CD8-positive, alpha-beta memory T cell (primary cell): ENCODE measurements at regions not wholly inside any gene's neighbourhood (a gene's known extent, or its start where the extent isn't known, plus 50 kb on each side); places are given as distances from the start of the nearest gene placed in this dataset.
"Not testable (repeated sequence)": the region's sequence is repeated elsewhere in the genome, so short reads cannot be mapped to it uniquely, and the experiment has no call there.

ENCODE experiments used
- CTCF ChIA-PET: fragments of 350-600 bp; sonication (Branson Sonifier 250); formaldehyde crosslinking; loops from one replicate; lab custom pipeline; 2021; ENCODE audit warnings: antibody characterized with exemption; lab: Charles Lee
- POLR2A ChIA-PET: fragments of 350-600 bp; sonication (Branson Sonifier 250); formaldehyde crosslinking; loops from one replicate; lab custom pipeline; 2021; ENCODE audit warnings: antibody characterized with exemption; lab: Charles Lee
- DNase-seq, 5 donors: peaks; one replicate each; pipeline versions ENCODE4 v3.0.0 to v3.0.0-alpha.2; 2020 to 2022; ENCODE audit warnings: mixed read lengths in 1 of 5
- H3K27ac ChIP-seq: one replicate; pipeline ENCODE4 v1.7.0; 2013; ENCODE audit warnings: low read depth, mild to moderate bottlenecking, low read length, moderate library complexity
- H3K27me3 ChIP-seq: 2 replicates; pipeline ENCODE4 v1.7.0; 2013; ENCODE audit warnings: low read length, mild to moderate bottlenecking; ENCODE audit not compliant: insufficient read depth, poor library complexity, severe bottlenecking
- H3K36me3 ChIP-seq: 2 replicates; pipeline ENCODE4 v1.7.0; 2013; ENCODE audit warnings: mild to moderate bottlenecking, low read length, moderate library complexity; ENCODE audit not compliant: insufficient read depth
- H3K4me1 ChIP-seq: 2 replicates; pipeline ENCODE4 v1.7.0; 2013; ENCODE audit warnings: mild to moderate bottlenecking, low read length, moderate library complexity; ENCODE audit not compliant: insufficient read depth
- H3K4me3 ChIP-seq: 2 replicates; pipeline ENCODE4 v1.7.0; 2013; ENCODE audit warnings: mild to moderate bottlenecking, low read length
- H3K9me3 ChIP-seq: 2 replicates; pipeline ENCODE4 v1.7.0; 2013; ENCODE audit warnings: mild to moderate bottlenecking, low read length
- H3K27ac Mint-ChIP-seq, 8 donors: one replicate each; pipeline ENCODE4 v1.8.0; 2020 to 2021; ENCODE audit warnings: mixed read lengths in 8 of 8, mild to moderate bottlenecking in 6 of 8, inconsistent platforms in 3 of 8, moderate library complexity in 3 of 8
- H3K27me3 Mint-ChIP-seq, 2 donors: one replicate each; pipeline ENCODE4 v1.8.0; 2020 to 2021; ENCODE audit warnings: mixed read lengths in 2 of 2, mild to moderate bottlenecking in 1 of 2, moderate library complexity in 1 of 2
- H3K36me3 Mint-ChIP-seq, 3 donors: one replicate each; pipeline ENCODE4 v1.8.0; 2020 to 2021; ENCODE audit warnings: mixed read lengths in 3 of 3, inconsistent platforms in 1 of 3, mild to moderate bottlenecking in 1 of 3
- H3K4me1 Mint-ChIP-seq, 3 donors: one replicate each; pipeline ENCODE4 v1.8.0; 2020 to 2021; ENCODE audit warnings: mixed read lengths in 3 of 3, inconsistent platforms in 1 of 3, mild to moderate bottlenecking in 1 of 3
- H3K4me3 Mint-ChIP-seq, 7 donors: one replicate each; pipeline ENCODE4 v1.8.0; 2020 to 2021; ENCODE audit warnings: mixed read lengths in 7 of 7, mild to moderate bottlenecking in 6 of 7, moderate library complexity in 4 of 7, inconsistent platforms in 2 of 7
- H3K9me3 Mint-ChIP-seq, 5 donors: one replicate each; pipeline ENCODE4 v1.8.0; 2020 to 2022; ENCODE audit warnings: mixed read lengths in 5 of 5, mild to moderate bottlenecking in 3 of 5, moderate library complexity in 2 of 5, inconsistent platforms in 1 of 5

DNA sequence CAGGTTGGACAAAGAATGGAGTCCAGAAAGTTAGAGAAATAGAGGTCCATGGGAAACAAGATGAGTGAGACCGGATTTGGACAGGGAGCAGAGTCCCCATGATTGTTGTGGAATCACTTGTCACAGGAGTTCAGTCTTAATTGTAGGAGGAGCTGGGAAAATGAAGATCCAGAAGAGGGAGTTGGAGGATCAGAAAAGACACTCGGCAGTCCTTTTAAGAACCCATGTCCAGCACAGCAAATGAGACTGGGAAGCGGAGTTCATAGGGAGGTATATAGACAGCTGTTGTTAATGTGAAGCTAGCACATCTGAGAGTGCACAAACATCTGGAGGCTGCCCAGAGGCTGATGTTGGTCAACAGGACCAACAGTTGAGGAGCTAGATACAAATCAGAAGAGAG, 111.4 kb upstream of the RXFP1 start:
- no peak for DNase-seq
- no peaks in the 10 kb centered on the region for H3K9me3 ChIP-seq
- no peak overlapping the region for H3K4me3 Mint-ChIP-seq

DNA sequence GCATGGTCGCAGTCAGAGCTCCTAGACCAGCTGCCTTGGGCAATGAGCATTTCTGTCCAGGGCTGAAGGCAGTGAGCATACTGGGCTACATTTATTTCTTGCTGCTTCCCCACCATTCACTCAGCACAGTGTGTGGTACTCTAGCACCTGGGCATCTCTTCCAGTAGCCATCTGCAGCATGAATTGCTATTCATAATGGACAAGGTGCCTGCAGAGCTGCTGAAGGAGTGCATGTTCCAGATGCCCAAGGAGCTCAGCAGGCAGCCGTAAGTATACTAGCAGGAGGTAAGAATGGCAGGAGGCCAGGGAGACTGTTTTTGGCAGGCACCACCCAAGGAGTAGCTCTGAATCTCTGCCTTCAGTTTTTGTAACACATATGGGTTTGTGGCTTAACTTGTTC, 110.4 kb upstream of the RXFP1 start:
- Histone ChIP-seq H3K27ac (no peak overlapping the region), H3K27me3 (no peaks in the 10 kb centered on the region), H3K36me3 (no peaks in the 10 kb centered on the region), H3K9me3 (no peaks in the 10 kb centered on the region), H3K4me3 (no peak overlapping the region), H3K4me1 (no peaks in the 10 kb centered on the region)
- Mint-ChIP-seq H3K9me3 (peaks cover 0 to 8% (median 0%) of the 10 kb centered on the region in 5 donors), H3K27ac (no peak overlapping the region), H3K27me3 (no peaks in the 10 kb centered on the region), H3K4me3 (no peak overlapping the region), H3K36me3 (no peaks in the 10 kb centered on the region), H3K4me1 (no peaks in the 10 kb centered on the region)
- DNase-seq = no peak
- CTCF ChIA-PET = no interaction called here
- POLR2A ChIA-PET = no interaction called here

More for the DNA sequence above, 111.4 kb upstream of the RXFP1 start:
- no peak overlapping the region for H3K27ac ChIP-seq
- Mint-ChIP-seq H3K27ac (no peak overlapping the region), H3K4me1 (no peaks in the 10 kb centered on the region), H3K36me3 (no peaks in the 10 kb centered on the region), H3K27me3 (no peaks in the 10 kb centered on the region), H3K9me3 (peaks cover 0 to 8% (median 0%) of the 10 kb centered on the region in 5 donors)
- ChIA-PET CTCF (no interaction called here), POLR2A (no interaction called here)
- no peaks in the 10 kb centered on the region for H3K27me3 ChIP-seq
- H3K4me3 ChIP-seq = no peak overlapping the region
- no peaks in the 10 kb centered on the region for H3K36me3 ChIP-seq
- H3K4me1 ChIP-seq = no peaks in the 10 kb centered on the region

DNA sequence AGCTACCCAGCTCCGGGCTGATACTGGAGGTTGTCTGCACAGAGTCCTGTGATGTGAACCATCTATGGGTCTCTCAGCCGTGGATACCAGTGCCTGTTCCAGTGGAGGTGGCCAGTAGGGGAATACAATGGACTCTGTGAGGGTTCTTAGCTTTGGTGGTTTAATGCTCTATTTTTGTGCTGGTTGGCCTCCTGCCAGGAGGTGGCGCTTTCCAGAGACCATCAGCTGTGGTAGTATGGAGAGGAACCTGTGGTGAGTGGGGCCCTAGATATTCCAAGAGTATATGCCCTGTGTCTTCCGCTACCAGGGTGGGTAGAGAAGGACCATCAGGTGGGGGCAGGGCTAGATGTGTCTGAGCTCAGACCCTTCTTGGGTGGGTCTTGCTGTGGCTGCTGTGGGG, 103.0 kb upstream of the RXFP1 start:
- H3K36me3 ChIP-seq, DNase-seq, H3K27ac ChIP-seq, CTCF ChIA-PET, POLR2A ChIA-PET, H3K4me3 Mint-ChIP-seq, H3K4me3 ChIP-seq, H3K27ac Mint-ChIP-seq, H3K36me3 Mint-ChIP-seq, H3K9me3 Mint-ChIP-seq, H3K9me3 ChIP-seq, H3K4me1 ChIP-seq, H3K27me3 ChIP-seq, H3K27me3 Mint-ChIP-seq, H3K4me1 Mint-ChIP-seq: not testable (repeated sequence)

DNA sequence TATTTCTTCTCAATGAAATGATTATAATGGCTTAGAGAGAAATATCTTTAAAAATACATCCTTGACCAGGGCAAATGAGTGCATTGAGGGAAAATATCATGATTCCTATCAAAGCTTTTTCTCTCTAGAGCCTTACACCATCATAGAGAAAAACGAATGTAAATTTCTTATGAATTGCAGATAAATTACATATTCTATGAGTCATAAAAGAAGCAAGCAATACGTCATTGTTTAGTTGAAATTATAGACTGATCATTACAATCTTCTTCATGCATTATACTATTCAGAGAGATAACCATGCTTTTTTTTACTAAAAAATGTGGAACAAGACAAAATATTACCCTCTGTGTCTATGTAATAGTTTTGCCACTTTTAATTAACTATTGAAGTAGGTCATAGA, 100.9 kb upstream of the RXFP1 start:
- H3K4me3 Mint-ChIP-seq = no peak overlapping the region
- H3K27ac Mint-ChIP-seq = no peak overlapping the region
- no peak for DNase-seq
- ChIA-PET CTCF (no interaction called here), POLR2A (no interaction called here)
- Histone ChIP-seq H3K36me3 (no peaks in the 10 kb centered on the region), H3K4me3 (no peak overlapping the region), H3K27me3 (no peaks in the 10 kb centered on the region), H3K4me1 (no peaks in the 10 kb centered on the region), H3K27ac (no peak overlapping the region), H3K9me3 (no peaks in the 10 kb centered on the region)
- H3K36me3 Mint-ChIP-seq = no peaks in the 10 kb centered on the region
- H3K4me1 Mint-ChIP-seq = no peaks in the 10 kb centered on the region
- H3K27me3 Mint-ChIP-seq = no peaks in the 10 kb centered on the region
- H3K9me3 Mint-ChIP-seq = peaks cover 0 to 3% (median 0%) of the 10 kb centered on the region in 5 donors

DNA sequence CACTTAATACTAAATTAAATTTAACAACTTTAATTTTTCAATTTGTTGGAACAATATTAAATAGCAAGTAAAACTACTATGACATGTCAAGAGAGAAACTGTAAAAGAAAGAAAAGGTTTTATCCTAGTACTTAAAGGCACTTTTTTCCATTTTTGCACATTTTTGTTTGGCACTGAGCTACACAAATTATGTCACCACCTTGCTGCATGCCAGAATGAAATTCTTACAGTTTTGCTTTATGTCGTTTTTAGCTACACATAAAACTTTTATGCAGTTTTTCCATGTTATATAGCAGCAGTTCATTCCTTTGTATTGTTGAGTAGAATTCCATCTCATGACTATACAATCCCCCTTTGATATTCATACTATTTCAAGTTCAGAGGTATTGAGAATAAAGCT, 99.1 kb upstream of the RXFP1 start:
- Mint-ChIP-seq H3K27me3 (peaks cover 0 to 2% of the 10 kb centered on the region in 2 donors), H3K27ac (no peak overlapping the region), H3K9me3 (peaks cover 0 to 3% (median 2%) of the 10 kb centered on the region in 5 donors), H3K4me3 (no peak overlapping the region), H3K4me1 (no peaks in the 10 kb centered on the region), H3K36me3 (no peaks in the 10 kb centered on the region)
- H3K9me3 ChIP-seq = no peaks in the 10 kb centered on the region
- DNase-seq = no peak
- no peaks in the 10 kb centered on the region for H3K36me3 ChIP-seq
- ChIA-PET CTCF (no interaction called here), POLR2A (no interaction called here)
- H3K27me3 ChIP-seq = no peaks in the 10 kb centered on the region
- no peak overlapping the region for H3K27ac ChIP-seq
- H3K4me3 ChIP-seq = no peak overlapping the region
- H3K4me1 ChIP-seq = no peaks in the 10 kb centered on the region

DNA sequence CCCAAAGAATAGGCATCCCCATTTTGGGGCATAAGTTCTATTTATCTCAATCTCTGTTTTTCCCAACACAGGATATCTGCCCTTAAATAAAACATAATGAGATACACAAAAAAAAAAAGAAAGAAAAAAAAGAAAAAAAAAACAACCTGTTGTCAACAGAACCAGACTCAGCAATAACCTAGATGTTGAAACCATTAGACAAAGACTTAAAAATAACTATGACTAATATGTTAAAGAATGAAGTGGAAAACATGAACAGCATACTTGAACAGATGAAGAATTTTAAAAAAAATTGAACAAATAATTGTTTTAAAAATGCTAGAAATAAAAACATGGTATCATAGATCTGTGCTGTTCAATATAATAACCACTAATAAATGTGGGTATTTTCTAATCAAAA, 93.4 kb upstream of the RXFP1 start:
- Histone ChIP-seq H3K9me3 (no peaks in the 10 kb centered on the region), H3K36me3 (no peaks in the 10 kb centered on the region), H3K27ac (no peak overlapping the region), H3K4me3 (no peak overlapping the region), H3K27me3 (no peaks in the 10 kb centered on the region), H3K4me1 (no peaks in the 10 kb centered on the region)
- Mint-ChIP-seq H3K27me3 (peaks cover 0 to 2% of the 10 kb centered on the region in 2 donors), H3K36me3 (no peaks in the 10 kb centered on the region), H3K4me3 (no peak overlapping the region), H3K27ac (no peak overlapping the region), H3K9me3 (peaks cover 0 to 9% (median 0%) of the 10 kb centered on the region in 5 donors), H3K4me1 (no peaks in the 10 kb centered on the region)
- ChIA-PET POLR2A (no interaction called here), CTCF (no interaction called here)
- DNase-seq = no peak

DNA sequence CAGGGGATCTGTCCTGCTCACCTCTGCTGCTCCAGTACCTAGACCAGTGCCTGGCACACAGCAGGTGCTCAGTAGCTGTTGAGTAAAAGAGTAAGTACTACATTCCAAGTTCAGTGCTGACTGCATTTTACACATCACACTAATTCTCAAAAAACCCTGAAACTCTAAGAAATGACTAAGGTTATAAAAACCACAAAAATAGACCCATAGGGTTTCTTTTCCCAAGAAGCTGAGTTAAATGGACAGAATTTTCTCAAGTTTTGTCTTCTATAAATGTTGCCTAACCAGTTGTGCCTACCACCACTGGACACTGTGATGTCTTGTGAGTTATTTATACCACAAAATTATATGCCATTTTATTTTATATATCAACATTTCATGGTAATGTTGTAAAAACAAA, 78.9 kb upstream of the RXFP1 start:
- ChIA-PET CTCF (no interaction called here), POLR2A (no interaction called here)
- no peak for DNase-seq
- Histone ChIP-seq H3K9me3 (no peaks in the 10 kb centered on the region), H3K4me3 (no peak overlapping the region), H3K27me3 (no peaks in the 10 kb centered on the region), H3K27ac (no peak overlapping the region), H3K4me1 (no peaks in the 10 kb centered on the region), H3K36me3 (no peaks in the 10 kb centered on the region)
- Mint-ChIP-seq H3K9me3 (peaks cover 0 to 6% (median 0%) of the 10 kb centered on the region in 5 donors), H3K4me3 (no peak overlapping the region), H3K27ac (no peak overlapping the region), H3K27me3 (peaks cover 0 to 4% of the 10 kb centered on the region in 2 donors), H3K4me1 (no peaks in the 10 kb centered on the region), H3K36me3 (no peaks in the 10 kb centered on the region)

DNA sequence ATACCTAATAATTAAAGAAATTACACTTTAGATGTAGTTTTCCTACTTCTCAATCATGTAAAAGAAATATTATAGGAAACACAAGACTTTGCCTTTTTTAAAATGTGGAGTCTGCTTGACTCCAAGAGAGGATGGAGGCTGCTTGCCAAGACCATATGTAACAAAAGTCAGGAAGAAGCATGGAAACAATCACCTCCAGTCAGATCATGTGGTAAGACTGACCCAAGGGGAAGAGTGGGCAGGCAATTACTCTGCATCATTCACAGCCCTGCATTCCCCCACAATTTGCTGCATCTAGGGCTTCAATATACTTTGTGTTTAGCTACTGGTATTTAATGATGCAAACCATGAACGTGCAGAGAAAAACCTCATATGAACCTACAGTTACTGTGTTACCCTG, 78.0 kb upstream of the RXFP1 start:
- Histone ChIP-seq H3K9me3 (no peaks in the 10 kb centered on the region), H3K4me1 (no peaks in the 10 kb centered on the region), H3K27ac (no peak overlapping the region), H3K36me3 (no peaks in the 10 kb centered on the region), H3K27me3 (no peaks in the 10 kb centered on the region), H3K4me3 (no peak overlapping the region)
- peaks cover 0 to 4% of the 10 kb centered on the region in 2 donors for H3K27me3 Mint-ChIP-seq
- ChIA-PET CTCF (no interaction called here), POLR2A (no interaction called here)
- no peak overlapping the region for H3K27ac Mint-ChIP-seq
- no peak for DNase-seq
- peaks cover 0 to 6% (median 0%) of the 10 kb centered on the region in 5 donors for H3K9me3 Mint-ChIP-seq
- H3K4me1 Mint-ChIP-seq = no peaks in the 10 kb centered on the region
- H3K4me3 Mint-ChIP-seq = no peak overlapping the region
- H3K36me3 Mint-ChIP-seq = no peaks in the 10 kb centered on the region

DNA sequence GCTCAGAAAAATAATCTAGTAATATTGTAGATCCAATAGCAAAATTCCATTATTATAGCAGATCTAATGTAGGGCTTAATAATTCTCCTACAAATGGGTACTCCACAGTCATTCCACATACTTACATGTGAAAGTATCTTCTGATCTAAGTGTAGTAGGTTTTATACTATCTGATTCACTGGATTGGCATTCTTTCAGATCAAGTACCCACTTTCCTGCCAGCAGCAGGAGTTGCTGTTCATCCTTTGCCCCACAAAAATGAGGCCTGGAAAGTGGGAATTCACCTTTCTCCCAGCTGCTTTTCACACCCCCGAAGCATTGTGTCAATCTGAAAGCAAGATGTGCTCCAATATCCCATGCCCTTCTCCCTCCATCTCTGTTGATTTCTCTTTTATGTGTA, 77.1 kb upstream of the RXFP1 start:
- H3K27ac Mint-ChIP-seq = no peak overlapping the region
- Histone ChIP-seq H3K27me3 (no peaks in the 10 kb centered on the region), H3K4me3 (no peak overlapping the region), H3K9me3 (no peaks in the 10 kb centered on the region), H3K27ac (no peak overlapping the region), H3K4me1 (no peaks in the 10 kb centered on the region), H3K36me3 (no peaks in the 10 kb centered on the region)
- ChIA-PET CTCF (no interaction called here), POLR2A (no interaction called here)
- DNase-seq = no peak
- no peaks in the 10 kb centered on the region for H3K36me3 Mint-ChIP-seq
- H3K9me3 Mint-ChIP-seq = peaks cover 0 to 5% (median 0%) of the 10 kb centered on the region in 5 donors
- H3K4me1 Mint-ChIP-seq = no peaks in the 10 kb centered on the region
- no peak overlapping the region for H3K4me3 Mint-ChIP-seq
- peaks cover 0 to 4% of the 10 kb centered on the region in 2 donors for H3K27me3 Mint-ChIP-seq
